NCI-H1930 (cell line): ENCODE measurements at regions not wholly inside any gene's neighbourhood (a gene's known extent, or its start where the extent isn't known, plus 50 kb on each side); places are given as distances from the start of the nearest gene placed in this dataset.
A peak's percentile ranks its signal among the peaks of the same experiment; 100 is the strongest.
"Not testable (repeated sequence)": the region's sequence is repeated elsewhere in the genome, so short reads cannot be mapped to it uniquely, and the experiment has no call there.

ENCODE experiments used
- DNase-seq, 2 experiments: peaks; one replicate each; lab custom pipeline; 2025; lab: John Stamatoyannopoulos, UW

DNA sequence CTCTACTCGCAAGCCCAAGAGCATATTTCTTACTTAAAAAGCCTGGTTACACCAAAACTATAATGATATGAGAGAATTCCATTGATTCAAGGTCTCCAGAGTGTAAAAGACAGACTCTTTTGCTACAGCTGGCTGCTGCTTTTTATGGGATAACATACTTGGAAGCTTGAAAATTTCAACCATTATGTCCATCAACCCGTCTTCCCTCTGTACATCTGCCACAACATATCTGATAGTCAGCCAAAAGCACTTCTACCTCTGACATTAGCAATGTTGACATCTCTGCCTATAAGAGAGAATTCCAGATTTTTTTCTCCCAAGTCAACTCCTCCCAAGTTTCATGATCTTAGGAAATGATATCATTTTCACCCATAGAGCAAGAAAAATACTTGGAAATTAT, 54.4 kb upstream of the IQCM start:
- DNase-seq, result no peak

GRCh38 chr4:149881744-149882143, 66.1 kb upstream of the IQCM start:
- no peak for DNase-seq

DNA sequence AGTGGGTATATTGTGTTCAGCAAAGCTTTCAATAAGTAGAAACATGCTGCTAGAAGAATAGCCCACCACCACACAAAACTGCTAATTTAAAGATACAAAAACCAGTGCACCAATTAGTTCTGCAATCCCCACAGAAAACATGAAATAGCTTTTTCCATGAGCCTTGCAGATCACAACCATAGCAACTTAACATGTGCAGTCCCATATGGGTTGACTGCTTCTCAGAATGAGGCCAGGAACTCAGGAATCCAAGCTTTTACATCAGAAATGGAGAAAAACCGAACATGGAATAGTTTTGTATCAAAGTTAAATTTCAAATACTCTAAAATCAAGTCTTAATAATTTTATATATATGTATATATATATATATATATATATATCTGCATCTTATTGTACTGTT, 66.6 kb upstream of the IQCM start:
- no peak for DNase-seq

DNA sequence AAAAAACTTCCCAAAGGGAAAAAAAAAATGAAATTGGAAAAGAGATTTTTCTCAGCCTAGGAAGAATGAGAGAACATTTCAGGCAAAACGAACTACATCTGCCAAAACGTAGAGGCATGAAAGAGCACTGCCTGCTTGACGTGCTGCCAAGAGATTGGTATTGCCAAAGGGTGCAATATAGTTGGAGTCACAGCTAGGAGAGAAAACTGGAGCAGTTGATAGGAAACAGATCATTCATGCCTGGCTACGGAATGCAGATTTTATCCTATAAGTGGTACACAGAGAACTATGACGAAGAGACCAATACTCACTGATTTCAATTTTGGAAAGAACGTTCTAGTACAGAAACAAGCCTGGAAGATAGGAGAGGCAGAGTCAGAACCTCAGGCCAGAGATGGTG, 68.4 kb upstream of the IQCM start:
- no peak for DNase-seq

DNA sequence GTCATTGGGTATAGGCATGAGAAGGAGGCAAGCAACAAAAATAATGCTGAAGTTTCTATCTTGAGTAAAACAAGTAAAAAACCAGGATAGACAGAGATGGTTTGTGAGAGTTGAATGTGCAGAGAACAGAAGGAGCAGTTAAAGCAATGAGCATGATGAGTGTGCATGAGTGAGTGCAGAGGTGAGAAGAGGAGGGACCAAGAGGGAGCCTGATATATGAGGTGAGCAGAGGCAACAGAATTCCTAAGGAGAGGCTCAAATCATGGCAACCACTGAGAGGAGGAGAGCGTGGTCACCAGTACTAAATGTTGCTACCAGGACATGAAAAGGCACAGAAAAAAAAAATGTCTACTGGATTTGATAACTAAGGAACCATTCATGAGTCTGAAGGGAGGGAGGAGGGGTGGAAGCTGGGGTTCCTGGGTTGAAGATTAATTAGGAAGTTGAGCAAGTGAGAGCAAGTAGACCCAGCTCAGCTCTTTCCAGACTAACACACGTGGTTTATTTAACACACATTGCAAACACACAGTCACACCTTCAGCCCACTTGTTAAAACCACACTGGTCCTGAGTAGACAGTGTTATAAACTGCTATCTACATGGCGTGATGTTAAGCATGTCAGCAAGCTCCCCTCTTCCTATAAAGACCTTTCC, 69.0 kb upstream of the IQCM start:
- DNase-seq, result no peak

DNA sequence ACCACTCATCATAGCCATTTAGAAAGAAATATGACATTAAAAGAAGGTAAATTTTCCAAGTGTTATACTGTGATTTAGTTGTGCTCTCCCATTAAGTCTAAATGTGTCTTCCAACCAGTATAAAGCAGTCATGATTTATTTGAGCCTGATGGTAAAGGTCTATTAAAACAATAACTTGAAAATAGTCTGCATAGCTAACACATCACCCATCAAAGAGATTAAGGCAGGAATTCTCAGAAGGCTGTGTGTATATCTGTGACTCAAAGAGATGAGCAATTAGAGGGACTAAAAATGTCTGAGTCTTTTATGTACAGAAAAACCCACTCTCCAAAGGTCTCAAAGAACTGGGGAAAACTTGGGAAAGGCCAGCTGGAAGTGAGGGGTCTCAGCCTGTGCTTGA, 70.3 kb upstream of the IQCM start:
- DNase-seq, result no peak

GRCh38 chr4:149886786-149887490, 71.3 kb upstream of the IQCM start:
- no peak for DNase-seq

- DNase-seq, result no peak
Measured at GRCh38 chr4:149889991-149890390, 74.3 kb upstream of the IQCM start.

GRCh38 chr4:149890531-149890930, 74.9 kb upstream of the IQCM start:
- DNase-seq, result no peak

DNA sequence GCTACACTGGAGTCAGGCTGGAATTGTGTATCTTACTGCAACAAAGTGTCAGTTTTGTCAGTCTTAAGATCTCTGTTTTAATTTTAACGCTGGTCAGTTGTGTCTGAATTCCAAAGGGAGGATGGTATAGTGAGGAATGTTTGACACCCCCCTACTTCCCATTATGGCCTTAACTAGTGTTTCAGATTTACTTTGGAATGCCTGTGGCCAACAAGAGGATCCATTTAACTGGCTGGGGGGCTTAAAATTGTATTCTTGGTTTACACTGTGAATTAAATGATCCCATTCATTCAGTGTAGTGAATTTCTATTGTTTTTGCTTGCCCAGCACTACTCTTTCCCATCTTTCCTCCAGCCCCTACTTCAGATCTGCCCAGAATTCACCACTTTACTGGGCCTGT, 75.8 kb upstream of the IQCM start:
- DNase-seq, result no peak

DNA sequence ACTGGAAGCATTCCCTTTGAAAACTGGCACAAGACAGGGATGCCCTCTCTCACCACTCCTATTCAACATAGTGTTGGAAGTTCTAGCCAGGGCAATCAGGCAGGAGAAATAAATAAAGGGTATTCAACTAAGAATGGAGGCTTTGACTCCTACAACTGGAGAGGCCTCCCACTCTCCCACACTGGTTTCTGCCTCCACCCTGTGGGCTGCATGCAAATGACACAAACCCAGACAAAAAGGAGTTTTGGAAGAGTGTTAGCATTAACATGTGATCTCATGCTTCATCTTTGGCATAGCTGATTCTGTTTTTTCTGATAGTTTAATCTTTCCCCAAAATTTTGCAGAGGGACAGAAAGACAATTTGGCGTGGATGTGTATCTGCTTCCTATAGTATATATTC, 80.8 kb upstream of the IQCM start:
- peak; percentile 3 to 15 for DNase-seq

- no peak for DNase-seq
Measured at GRCh38 chr4:149897783-149898182, 82.1 kb upstream of the IQCM start.

DNA sequence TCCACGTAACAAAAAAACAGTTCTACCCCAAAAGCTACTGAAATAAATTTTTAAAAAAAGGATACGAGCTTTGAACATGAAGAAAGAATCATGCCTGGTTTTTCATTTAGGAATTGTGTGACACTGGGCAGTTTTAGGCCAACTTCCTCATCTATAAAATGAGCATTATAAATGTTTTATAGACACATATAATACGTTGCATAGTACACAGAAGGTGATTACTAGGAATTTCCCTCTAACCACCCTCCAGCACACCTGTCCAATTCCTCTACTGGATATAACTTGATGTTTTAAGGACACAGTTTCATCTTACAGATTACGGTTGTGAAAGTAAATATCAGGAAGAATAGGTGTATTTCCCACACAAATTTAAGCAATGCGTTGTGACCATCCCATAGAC, 85.5 kb upstream of the IQCM start:
- DNase-seq, result no peak

GRCh38 chr4:149902242-149902641, 86.6 kb upstream of the IQCM start:
- no peak for DNase-seq

GRCh38 chr4:149910177-149910576, 94.5 kb upstream of the IQCM start:
- no peak for DNase-seq

- no peak for DNase-seq
Measured at GRCh38 chr4:149910604-149911350, 95.1 kb upstream of the IQCM start.

DNA sequence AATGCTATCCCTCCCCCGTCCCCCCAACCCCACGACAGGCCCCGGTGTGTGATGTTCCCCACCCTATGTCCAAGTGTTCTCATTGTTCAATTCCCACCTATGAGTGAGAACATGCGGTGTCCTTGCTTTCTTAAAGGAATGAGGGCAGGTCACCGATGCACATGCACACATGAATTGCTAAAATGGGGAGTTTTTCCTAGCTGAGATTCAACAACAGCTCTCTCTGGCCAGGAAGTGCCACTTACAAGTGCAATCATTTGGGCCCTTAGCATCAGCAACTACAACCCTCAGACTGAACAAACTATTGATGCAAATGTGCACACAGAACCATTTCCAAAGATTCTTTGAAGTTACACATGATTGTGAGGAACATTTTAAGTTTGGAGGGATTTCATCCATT, 95.7 kb upstream of the IQCM start:
- DNase-seq, result no peak

GRCh38 chr4:149912000-149912399, 96.4 kb upstream of the IQCM start:
- DNase-seq, result no peak

DNA sequence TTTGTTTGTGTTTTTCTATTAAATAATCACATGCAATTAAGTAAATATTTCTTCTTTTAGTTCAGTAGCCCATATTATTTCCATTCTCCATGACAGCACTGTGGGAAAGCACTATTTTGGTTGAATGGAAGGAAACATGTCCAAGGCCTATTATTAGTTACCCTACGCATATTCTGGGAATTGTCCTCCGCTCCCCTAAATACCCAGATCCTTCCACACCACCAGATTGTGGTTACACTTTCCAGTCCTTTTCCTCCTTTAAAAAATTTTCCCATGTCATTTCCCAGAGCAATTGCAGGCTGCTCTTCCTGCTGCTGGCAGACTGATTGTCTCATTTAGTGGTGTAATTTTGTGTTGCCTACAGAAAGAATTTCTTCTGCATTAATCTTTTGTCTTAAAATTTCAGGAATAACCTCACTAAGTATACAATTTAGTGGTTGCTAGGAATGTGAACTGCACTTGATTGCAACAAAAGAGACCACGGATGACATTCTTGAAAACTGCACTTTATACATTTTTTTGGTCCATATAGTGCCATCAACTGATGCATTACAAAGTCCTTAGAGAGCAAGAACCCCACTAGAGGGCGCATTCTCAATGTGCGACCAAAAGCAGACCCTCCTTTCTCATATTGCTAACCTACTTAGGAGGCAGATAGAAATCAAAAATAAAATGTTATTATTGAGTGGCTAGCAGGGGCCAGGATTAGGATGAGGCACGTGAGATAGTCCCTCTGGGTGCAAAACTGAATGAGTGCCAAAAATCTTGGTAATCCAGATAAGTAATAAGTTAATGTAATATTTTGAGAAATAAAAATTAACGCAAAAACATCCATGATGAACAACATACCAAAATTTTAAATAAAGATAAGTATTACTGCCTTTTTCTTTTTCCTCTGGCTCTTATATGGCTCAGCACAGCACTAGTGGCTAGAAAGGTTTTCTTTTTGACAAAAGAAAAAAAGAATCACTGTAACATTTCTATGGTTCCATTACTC, 98.8 kb upstream of the IQCM start:
- DNase-seq, result peak in 1 of 2 experiments; percentile 23

DNA sequence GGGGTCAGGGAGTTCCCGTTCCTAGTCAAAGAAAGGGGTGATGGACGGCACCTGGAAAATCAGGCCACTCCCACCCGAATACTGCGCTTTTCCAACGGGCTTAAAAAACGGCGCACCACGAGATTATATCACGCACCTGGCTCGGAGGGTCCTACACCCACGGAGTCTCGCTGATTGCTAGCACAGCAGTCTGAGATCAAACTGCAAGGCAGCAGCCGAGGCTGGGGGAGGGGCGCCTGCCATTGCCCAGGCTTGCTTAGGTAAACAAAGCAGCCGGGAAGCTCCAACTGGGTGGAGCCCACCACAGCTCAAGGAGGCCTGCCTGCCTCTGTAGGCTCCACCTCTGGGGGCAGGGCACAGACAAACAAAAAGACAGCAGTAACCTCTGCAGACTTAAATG, 100.1 kb upstream of the IQCM start:
- DNase-seq, result not testable (repeated sequence)

DNA sequence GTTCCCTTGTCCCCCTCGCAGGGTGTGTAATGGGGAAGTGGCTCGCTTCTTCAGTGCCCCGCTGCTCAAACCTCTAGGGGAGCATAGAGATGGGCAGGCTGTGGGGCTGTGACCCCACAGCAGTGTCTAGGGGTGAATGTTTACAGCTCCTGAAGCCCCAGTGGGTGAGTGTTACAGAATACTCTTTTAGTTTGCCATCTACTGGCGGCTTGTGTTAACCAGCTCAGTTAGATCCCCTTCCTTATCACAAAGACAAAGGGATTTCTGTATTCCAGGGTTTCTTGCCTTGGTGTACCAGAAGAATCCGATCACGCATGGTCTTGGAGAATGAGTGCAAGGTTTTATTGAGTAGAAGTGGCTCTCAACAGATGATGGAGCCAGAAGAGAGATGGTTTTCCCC, 108.1 kb upstream of the IQCM start:
- DNase-seq, result no peak

- no peak for DNase-seq
Measured at GRCh38 chr4:149927514-149927913, 111.9 kb upstream of the IQCM start.
